ENCODE measurements at regions not wholly inside any gene's neighbourhood (a gene's known extent, or its start where the extent isn't known, plus 50 kb on each side); places are given as distances from the start of the nearest gene placed in this dataset.
A peak's percentile ranks its signal among the peaks of the same experiment; 100 is the strongest.
"Not testable (repeated sequence)": the region's sequence is repeated elsewhere in the genome, so short reads cannot be mapped to it uniquely, and the experiment has no call there.

- no peak for DNase-seq
Observed at GRCh38 chr3:170701696-170702678, 116.1 kb upstream of the SLC7A14 start.

- no peak for DNase-seq
Observed at GRCh38 chr3:170700054-170700404, 114.2 kb upstream of the SLC7A14 start.

GRCh38 chr3:170699158-170700053 lies 113.5 kb upstream of the SLC7A14 start:
- DNase-seq, result no peak

- no peak for DNase-seq
Observed at GRCh38 chr3:170697908-170698307, 112.0 kb upstream of the SLC7A14 start.

- DNase-seq, result no peak
Observed at GRCh38 chr3:170697131-170697530, 111.3 kb upstream of the SLC7A14 start.

GRCh38 chr3:170695486-170696064 lies 109.7 kb upstream of the SLC7A14 start:
- no peak for DNase-seq

GRCh38 chr3:170692720-170693119 lies 106.8 kb upstream of the SLC7A14 start:
- no peak for DNase-seq

- no peak for DNase-seq
Observed at GRCh38 chr3:170690661-170690981, 104.7 kb upstream of the SLC7A14 start.

GRCh38 chr3:170689893-170690660 lies 104.2 kb upstream of the SLC7A14 start:
- DNase-seq, result no peak

- peak; percentile 50 for DNase-seq
Observed at GRCh38 chr3:170689296-170689829, 103.5 kb upstream of the SLC7A14 start.

GRCh38 chr3:170688222-170688621 lies 102.3 kb upstream of the SLC7A14 start:
- DNase-seq, result not testable (repeated sequence)

- no peak for DNase-seq
Observed at GRCh38 chr3:170680593-170680992, 94.7 kb upstream of the SLC7A14 start.

- DNase-seq, result no peak
Observed at GRCh38 chr3:170679190-170679589, 93.3 kb upstream of the SLC7A14 start.

GRCh38 chr3:170670504-170670903 lies 84.6 kb upstream of the SLC7A14 start:
- no peak for DNase-seq

- not testable (repeated sequence) for DNase-seq
Observed at GRCh38 chr3:170662986-170663385, 77.1 kb upstream of the SLC7A14 start.

GRCh38 chr3:170660139-170660538 lies 74.3 kb upstream of the SLC7A14 start:
- DNase-seq, result no peak

GRCh38 chr3:170657312-170657711 lies 71.4 kb upstream of the SLC7A14 start:
- DNase-seq, result no peak

GRCh38 chr3:170656284-170656683 lies 70.4 kb upstream of the SLC7A14 start:
- DNase-seq, result no peak

- no peak for DNase-seq
Observed at GRCh38 chr3:170653801-170654200, 67.9 kb upstream of the SLC7A14 start.

GRCh38 chr3:170651260-170651845 lies 65.5 kb upstream of the SLC7A14 start:
- no peak for DNase-seq

- DNase-seq, result not testable (repeated sequence)
Observed at GRCh38 chr3:170650557-170650956, 64.7 kb upstream of the SLC7A14 start.

- no peak for DNase-seq
Observed at GRCh38 chr3:170644711-170645110, 58.8 kb upstream of the SLC7A14 start.

All from amniotic stem cell (primary cell).